Aorta (tissue), 5 donors: ENCODE measurements at regions not wholly inside any gene's neighbourhood (a gene's known extent, or its start where the extent isn't known, plus 50 kb on each side); places are given as distances from the start of the nearest gene placed in this dataset.
A peak's percentile ranks its signal among the peaks of the same experiment; 100 is the strongest.
"Not testable (repeated sequence)": the region's sequence is repeated elsewhere in the genome, so short reads cannot be mapped to it uniquely, and the experiment has no call there.

Experiments
- ATAC-seq: fragments of 200-7000 bp; cut with Tn5 transposase; one replicate; pipeline ENCODE4 v1.9.1; 2022; ENCODE audit warnings: moderate library complexity; ENCODE audit not compliant: low FRiP score
- DNase-seq, 2 donors: peaks; one replicate each; pipeline ENCODE4 v3.0.0-alpha.2; 2020
- H3K27ac ChIP-seq, 2 donors: one replicate each; pipeline ENCODE4 v1.5.1; 2013; ENCODE audit warnings: low read length in 2 of 2, mild to moderate bottlenecking in 2 of 2, moderate library complexity in 2 of 2, control low read depth in 1 of 2, inconsistent platforms in 1 of 2, low read depth in 1 of 2
- H3K27me3 ChIP-seq, 2 donors: one replicate each; pipeline ENCODE4 v1.6.1; 2013; ENCODE audit warnings: control low read depth in 1 of 2, low read length in 1 of 2, mild to moderate bottlenecking in 1 of 2, moderate library complexity in 1 of 2; ENCODE audit not compliant: insufficient read depth in 2 of 2, control insufficient read depth in 1 of 2
- H3K36me3 ChIP-seq, 2 donors: one replicate each; pipeline ENCODE4 v1.6.1; 2013; ENCODE audit warnings: control low read depth in 1 of 2, low read length in 1 of 2, mild to moderate bottlenecking in 1 of 2; ENCODE audit not compliant: insufficient read depth in 2 of 2, control insufficient read depth in 1 of 2
- H3K4me1 ChIP-seq, 2 donors: one replicate each; pipeline ENCODE4 v1.6.1; 2013; ENCODE audit warnings: low read length in 2 of 2, control low read depth in 1 of 2, mild to moderate bottlenecking in 1 of 2, moderate library complexity in 1 of 2; ENCODE audit not compliant: insufficient read depth in 2 of 2, control insufficient read depth in 1 of 2
- H3K4me3 ChIP-seq, 2 donors: one replicate each; pipeline ENCODE4 v1.5.1; 2013; ENCODE audit warnings: low read length in 2 of 2, control low read depth in 1 of 2, mild to moderate bottlenecking in 1 of 2
- H3K9me3 ChIP-seq: one replicate; pipeline ENCODE4 v1.6.1; 2013; ENCODE audit warnings: mild to moderate bottlenecking, low read length; ENCODE audit not compliant: control insufficient read depth
- WGBS, 2 donors: extraction: QIAGEN DNeasy Blood & Tissue Kit; methylation state at CpG; one replicate each; pipeline ENCODE4 v1.1.7; 2013; 5-methylcytosine and 5-hydroxymethylcytosine counted together
- intact Hi-C, 2 donors: fragments of 100-400 bp; cut with DNase I; formaldehyde crosslinking; loops; one replicate each; pipeline versions ENCODE4 v1.14.2 to v1.15.0; 2022
- donor health status: healthy with polysubstance abuse.
- donor health status: Bipolar disorder and iron deficiency.
- donor health status: DM: no; HTN: no; CAD: no.
- donor health status: DM: no; HTN: no; CAD: no.
- donor health status: DM: yes; HTN: yes; CAD: no.

GRCh38 chr9:75242426-75242825, 154.1 kb downstream of the OSTF1 start:
- no peak for ATAC-seq
- Histone ChIP-seq H3K27me3 (no peaks in the 10 kb centered on the region), H3K36me3 (no peaks in the 10 kb centered on the region), H3K4me1 (no peaks in the 10 kb centered on the region), H3K27ac (no peak overlapping the region), H3K4me3 (no peak overlapping the region), H3K9me3 (no peaks in the 10 kb centered on the region)
- intact Hi-C loops, result no loop called here
- no peak for DNase-seq
- WGBS, 2 donors, result 85 to 87% methylated on average over 1 of the region's 1 CpG

GRCh38 chr9:75246949-75247348, 158.6 kb downstream of the OSTF1 start:
- intact Hi-C loops, result no loop called here
- DNase-seq (no peak), ATAC-seq (no peak)
- Histone ChIP-seq H3K9me3 (peaks cover 2% of the 10 kb centered on the region), H3K27me3 (no peaks in the 10 kb centered on the region), H3K36me3 (no peaks in the 10 kb centered on the region), H3K27ac (no peak overlapping the region), H3K4me3 (no peak overlapping the region), H3K4me1 (no peaks in the 10 kb centered on the region)
- 86 to 93% methylated on average over 3 of the region's 3 CpGs for WGBS, 2 donors

- H3K4me1 ChIP-seq, result peaks cover 3 to 7% of the 10 kb centered on the region in 2 donors
- no peak for DNase-seq
- intact Hi-C loops, result loop anchor here (5.0 to 10.0 kb wide), 5 partner anchors 187 to 1037 kb away; no protein-coding TSS in a partner anchor
Measured at GRCh38 chr9:75265525-75265972, 177.2 kb downstream of the OSTF1 start.

GRCh38 chr9:75269197-75269596, 180.9 kb downstream of the OSTF1 start:
- Histone ChIP-seq H3K4me3 (no peak overlapping the region), H3K36me3 (no peaks in the 10 kb centered on the region)

More at GRCh38 chr9:75265525-75265972, 177.2 kb downstream of the OSTF1 start:
- Histone ChIP-seq H3K27me3 (no peaks in the 10 kb centered on the region), H3K9me3 (no peaks in the 10 kb centered on the region), H3K36me3 (no peaks in the 10 kb centered on the region), H3K4me3 (no peak overlapping the region), H3K27ac (no peak overlapping the region)
- 31 to 32% methylated on average over 3 of the region's 3 CpGs for WGBS, 2 donors
- peak; percentile 87 for ATAC-seq

GRCh38 chr9:75273055-75273454, 184.7 kb downstream of the OSTF1 start:
- H3K36me3 ChIP-seq, H3K4me3 ChIP-seq, H3K27ac ChIP-seq, ATAC-seq, DNase-seq, H3K27me3 ChIP-seq, H3K9me3 ChIP-seq, H3K4me1 ChIP-seq, intact Hi-C loops: not testable (repeated sequence)
- 93 to 95% methylated on average over 7 to 10 of the region's 10 CpGs for WGBS, 2 donors

More at GRCh38 chr9:75269197-75269596, 180.9 kb downstream of the OSTF1 start:
- H3K9me3 ChIP-seq, result no peaks in the 10 kb centered on the region
- H3K27ac ChIP-seq, result no peak overlapping the region
- H3K4me1 ChIP-seq, result peaks cover 3 to 7% of the 10 kb centered on the region in 2 donors
- no peaks in the 10 kb centered on the region for H3K27me3 ChIP-seq
- ATAC-seq (no peak), DNase-seq (no peak)
- 89 to 96% methylated on average over 5 of the region's 5 CpGs for WGBS, 2 donors
- intact Hi-C loops, result loop anchor here (5.0 to 10.0 kb wide), 5 partner anchors 183 to 1033 kb away; no protein-coding TSS in a partner anchor

- no peak overlapping the region for H3K4me3 ChIP-seq
- no peaks in the 10 kb centered on the region for H3K4me1 ChIP-seq
- no peak overlapping the region for H3K27ac ChIP-seq
- no peaks in the 10 kb centered on the region for H3K9me3 ChIP-seq
- DNase-seq (no peak), ATAC-seq (no peak)
- H3K36me3 ChIP-seq, result no peaks in the 10 kb centered on the region
- intact Hi-C loops, result no loop called here
- H3K27me3 ChIP-seq, result no peaks in the 10 kb centered on the region
Measured at GRCh38 chr9:75274781-75275180, 186.5 kb downstream of the OSTF1 start.

GRCh38 chr9:75282047-75282446, 193.7 kb downstream of the OSTF1 start:
- Histone ChIP-seq H3K27ac (no peak overlapping the region), H3K4me3 (no peak overlapping the region), H3K27me3 (no peaks in the 10 kb centered on the region), H3K4me1 (no peaks in the 10 kb centered on the region), H3K36me3 (no peaks in the 10 kb centered on the region), H3K9me3 (no peaks in the 10 kb centered on the region)
- DNase-seq (no peak), ATAC-seq (no peak)
- 92 to 93% methylated on average over 1 of the region's 1 CpG for WGBS, 2 donors
- intact Hi-C loops, result no loop called here

- Histone ChIP-seq H3K4me1 (no peaks in the 10 kb centered on the region), H3K27ac (no peak overlapping the region), H3K36me3 (no peaks in the 10 kb centered on the region), H3K27me3 (no peaks in the 10 kb centered on the region), H3K9me3 (no peaks in the 10 kb centered on the region), H3K4me3 (no peak overlapping the region)
- DNase-seq, result no peak
- intact Hi-C loops, result no loop called here
- no peak for ATAC-seq
Measured at GRCh38 chr9:75289332-75289731, 201.0 kb downstream of the OSTF1 start.

GRCh38 chr9:75299324-75299723, 211.0 kb downstream of the OSTF1 start:
- peak overlapping the region in 1 of 2 donors; percentile 51 for H3K27ac ChIP-seq
- DNase-seq (no peak), ATAC-seq (no peak)
- peaks cover 0 to 1% of the 10 kb centered on the region in 2 donors for H3K4me1 ChIP-seq
- intact Hi-C loops, result no loop called here
- 89% methylated on average over 2 of the region's 2 CpGs for WGBS, 2 donors
- no peaks in the 10 kb centered on the region for H3K9me3 ChIP-seq
- H3K36me3 ChIP-seq, result no peaks in the 10 kb centered on the region
- H3K27me3 ChIP-seq, result no peaks in the 10 kb centered on the region
- no peak overlapping the region for H3K4me3 ChIP-seq
